ENCODE measurements at regions not wholly inside any gene's neighbourhood (a gene's known extent, or its start where the extent isn't known, plus 50 kb on each side); places are given as distances from the start of the nearest gene placed in this dataset.

GRCh38 chr20:4082406-4083097 is 66.1 kb upstream of the SMOX start (continued):
- TF ChIP-seq ARHGAP35 (CRISPR knock-in tag; IDR thresholded peaks at IDR 0.05; ENCODE audit: borderline replicate concordance) (no peak), SMC3 (IDR thresholded peaks at IDR 0.05; ENCODE audit: low read length) (no peak), PHB2 (IDR thresholded peaks at IDR 0.05; ENCODE audit: partially characterized antibody) (no peak), HNRNPUL1 (IDR thresholded peaks at IDR 0.05; ENCODE audit: low read depth, low read length) (no peak), CEBPZ (IDR thresholded peaks at IDR 0.05; ENCODE audit: low read length) (no peak), ZNF563 (CRISPR knock-in tag; IDR thresholded peaks at IDR 0.05) (no peak)

- CTCF ChIA-PET (ENCODE audit: low intra/inter-chr PET ratio, low total read pairs): no interaction called here
- in situ Hi-C loops (cut with HindIII; ENCODE audit: extremely low pct_ligation_motif_present, low pct_unique_long_range_greater_than_20kb): loop anchor here (5.0 kb wide), 1 partner anchor 64 kb away; the partner anchor contains the start of gene RNF24
- WGBS (ENCODE audit: low lambda C conversion rate): 61% methylated on average over 4 of the region's 4 CpGs
- TF ChIP-seq EP300 (IDR thresholded peaks at IDR 0.05; ENCODE audit: low read depth in 2 of 2, low read length in 2 of 2) (no peak), EP300 (CRISPR knock-in tag; IDR thresholded peaks at IDR 0.05; ENCODE audit: borderline replicate concordance) (no peak), ZNF740 (CRISPR knock-in tag; IDR thresholded peaks at IDR 0.05) (no peak), SRY (CRISPR knock-in tag; IDR thresholded peaks at IDR 0.05) (no peak), ZBTB43 (CRISPR knock-in tag; conservative IDR thresholded peaks at IDR 0.05) (no peak), ZNF503 (CRISPR knock-in tag; IDR thresholded peaks at IDR 0.05) (no peak), ZNF441 (CRISPR knock-in tag; IDR thresholded peaks at IDR 0.05; ENCODE audit: borderline replicate concordance) (no peak), PHF5A (CRISPR knock-in tag; IDR thresholded peaks at IDR 0.05; ENCODE audit: low read depth, unreplicated experiment) (no peak), MEIS2 (CRISPR knock-in tag; IDR thresholded peaks at IDR 0.05) (no peak), ZNF792 (CRISPR knock-in tag; IDR thresholded peaks at IDR 0.05) (no peak), CBFB (CRISPR knock-in tag; IDR thresholded peaks at IDR 0.05) (no peak), ADNP (CRISPR knock-in tag; IDR thresholded peaks at IDR 0.05) (no peak)
Measured at GRCh38 chr20:4081421-4081820, 66.1 kb upstream of the RNF24 start.

More at GRCh38 chr20:4081421-4081820, 66.1 kb upstream of the RNF24 start:
- intact Hi-C loops (cut with micrococcal nuclease; ENCODE audit: unreplicated experiment): no loop called here
- Histone ChIP-seq H3K27me3 (ENCODE audit: control insufficient read depth in 1 of 2, insufficient read depth in 2 of 2, low read length in 2 of 2) (peaks cover 0 to 7% of the 10 kb centered on the region in 2 experiments; a peak in 2 of 5 replicates), H3K4me3 (replicated peaks in 1 of 3; ENCODE audit: insufficient read depth in 1 of 3, low read depth in 2 of 3, low read length in 3 of 3) (no peak overlapping the region), H2AFZ (ENCODE audit: low read length) (no peak overlapping the region), H3K36me3 (replicated peaks in 1 of 2; ENCODE audit: control insufficient read depth in 1 of 2, insufficient read depth in 2 of 2, low read length in 2 of 2) (no peaks in the 10 kb centered on the region), H3K79me2 (ENCODE audit: insufficient read depth, low read length) (no peaks in the 10 kb centered on the region), H3K27ac (ENCODE audit: extremely low read length, insufficient read depth, low read length) (no peak overlapping the region), H4K20me1 (ENCODE audit: insufficient read depth, low read length) (no peaks in the 10 kb centered on the region), H3K9ac (ENCODE audit: insufficient read depth, low read depth, low read length) (no peak overlapping the region), H3K4me1 (ENCODE audit: insufficient read depth, low read length) (peaks cover 39% of the 10 kb centered on the region), H3K4me2 (ENCODE audit: low read depth, low read length) (no peak overlapping the region), H3K9me3 (ENCODE audit: low read length) (no peaks in the 10 kb centered on the region)
- BruUV-seq (replicated peaks): no TSS peak
- DNase-seq (ENCODE audit: low spot score) (no peak), FAIRE-seq (no peak), ATAC-seq (no peak)
- POLR2A ChIA-PET: no interaction called here
